ENCODE measurements at regions not wholly inside any gene's neighbourhood (a gene's known extent, or its start where the extent isn't known, plus 50 kb on each side); places are given as distances from the start of the nearest gene placed in this dataset.

GRCh38 chr3:64844558-64844957 lies 156.8 kb upstream of the ADAMTS9 start:
- no peak for TF ChIP-seq CTCF (IDR thresholded peaks at IDR 0.05)
- no peak for TF ChIP-seq POLR2A (IDR thresholded peaks at IDR 0.05; ENCODE audit: low read depth)
- no peak for TF ChIP-seq EP300 (IDR thresholded peaks at IDR 0.05)
- TF ChIP-seq POLR2AphosphoS5 (IDR thresholded peaks at IDR 0.05): no peak
